SK-N-SH treated with all-trans-retinoic acid at 6 μM for 48 hours (cell line): ENCODE measurements at regions not wholly inside any gene's neighbourhood (a gene's known extent, or its start where the extent isn't known, plus 50 kb on each side); places are given as distances from the start of the nearest gene placed in this dataset.

Experiments
- ARNTL ChIP-seq: fragments of 450-650 bp; formaldehyde crosslinking; IDR thresholded peaks from 2 replicates; pipeline ENCODE4 v1.5.0; 2020; ENCODE audit warnings: low read depth, mild to moderate bottlenecking, moderate library complexity, borderline replicate concordance
- BACH2 ChIP-seq: fragments of 250-450 bp; sonication (Bioruptor Pico); IDR thresholded peaks from 2 replicates; pipeline ENCODE4 v1.9.0; 2021; ENCODE audit warnings: mild to moderate bottlenecking, borderline replicate concordance
- SNAI2 ChIP-seq: fragments of 250-450 bp; sonication (Bioruptor Pico); IDR thresholded peaks from 2 replicates; pipeline ENCODE4 v1.5.0; 2020; ENCODE audit warnings: mild to moderate bottlenecking, moderate library complexity
- ZC3H10 ChIP-seq: fragments of 250-450 bp; sonication (Bioruptor Pico); IDR thresholded peaks from 2 replicates; pipeline ENCODE4 v1.5.1; 2021; ENCODE audit warnings: mild to moderate bottlenecking, moderate library complexity
- ZFP3 ChIP-seq: fragments of 250-450 bp; sonication (Bioruptor Pico); IDR thresholded peaks from 2 replicates; pipeline ENCODE4 v1.5.0; 2020; ENCODE audit warnings: mild to moderate bottlenecking, moderate library complexity

- TF ChIP-seq BACH2, result no peak
- no peak for TF ChIP-seq SNAI2 (CRISPR knock-in tag)
- no peak for TF ChIP-seq ARNTL
- TF ChIP-seq ZFP3 (CRISPR knock-in tag), result no peak
- no peak for TF ChIP-seq ZC3H10 (CRISPR knock-in tag)
These were observed 982.0 kb downstream of the SORCS1 start for GRCh38 chr10:106182542-106182941.
